Natural killer cell treated with Interleukin-12 subunit alpha and Interleukin-12 subunit beta and Interleukin-15 and Interleukin-18, amount 100 ng/mL, for 72 hours (primary cell): ENCODE measurements at regions not wholly inside any gene's neighbourhood (a gene's known extent, or its start where the extent isn't known, plus 50 kb on each side); places are given as distances from the start of the nearest gene placed in this dataset.
"Not testable (repeated sequence)": the region's sequence is repeated elsewhere in the genome, so short reads cannot be mapped to it uniquely, and the experiment has no call there.

Source experiments
- ATAC-seq, 2 donors: fragments of 150-1000 bp; cut with Tn5 transposase in 1 of 2; sonication (Bioruptor Pico), chemical (Tn5 transposase) in 1 of 2; 2 replicates each; pipeline ENCODE4 v1.10.0; 2021
- DNase-seq: peaks from one replicate; pipeline ENCODE4 v3.0.0; 2022; ENCODE audit warnings: low spot score
- H3K27ac Mint-ChIP-seq, 2 donors: 1 replicate in 1 of 2; 2 replicates in 1 of 2; pipeline ENCODE4 v1.8.0; 2022; ENCODE audit warnings: mixed read lengths in 2 of 2, mild to moderate bottlenecking in 1 of 2, moderate library complexity in 1 of 2
- H3K27me3 Mint-ChIP-seq, 2 donors: 1 replicate in 1 of 2; 2 replicates in 1 of 2; pipeline ENCODE4 v1.8.0; 2022; ENCODE audit warnings: mixed read lengths in 2 of 2
- H3K36me3 Mint-ChIP-seq: one replicate; pipeline ENCODE4 v1.8.0; 2022; ENCODE audit warnings: mixed read lengths
- H3K4me1 Mint-ChIP-seq, 2 donors: 1 replicate in 1 of 2; 2 replicates in 1 of 2; pipeline ENCODE4 v1.8.0; 2022; ENCODE audit warnings: low read depth in 2 of 2, mixed read lengths in 2 of 2, mild to moderate bottlenecking in 1 of 2
- H3K4me3 Mint-ChIP-seq: one replicate; pipeline ENCODE4 v1.8.0; 2022; ENCODE audit warnings: mixed read lengths
- H3K9me3 Mint-ChIP-seq: 2 replicates; pipeline ENCODE4 v1.8.0; 2022; ENCODE audit warnings: mixed read lengths

GRCh38 chr11:67849766-67850165 lies 154.1 kb downstream of the UNC93B1 start:
- H3K27ac Mint-ChIP-seq, DNase-seq, H3K4me3 Mint-ChIP-seq, H3K9me3 Mint-ChIP-seq, H3K36me3 Mint-ChIP-seq, ATAC-seq, H3K4me1 Mint-ChIP-seq: not testable (repeated sequence)
- H3K27me3 Mint-ChIP-seq, result peaks cover 18 to 37% of the 10 kb centered on the region in 2 donors

GRCh38 chr11:67847896-67848875 lies 155.7 kb downstream of the UNC93B1 start:
- H3K4me1 Mint-ChIP-seq, DNase-seq, ATAC-seq, H3K27ac Mint-ChIP-seq, H3K9me3 Mint-ChIP-seq, H3K4me3 Mint-ChIP-seq, H3K36me3 Mint-ChIP-seq: not testable (repeated sequence)
- peaks cover 9 to 30% of the 10 kb centered on the region in 2 donors for H3K27me3 Mint-ChIP-seq

GRCh38 chr11:67846303-67846702 lies 157.6 kb downstream of the UNC93B1 start:
- not testable (repeated sequence) for H3K4me1 Mint-ChIP-seq, H3K36me3 Mint-ChIP-seq, H3K4me3 Mint-ChIP-seq, H3K9me3 Mint-ChIP-seq, DNase-seq, ATAC-seq, H3K27ac Mint-ChIP-seq
- H3K27me3 Mint-ChIP-seq, result peaks cover 14 to 31% of the 10 kb centered on the region in 2 donors

GRCh38 chr11:67845296-67845695 lies 158.6 kb downstream of the UNC93B1 start:
- H3K36me3 Mint-ChIP-seq, H3K27ac Mint-ChIP-seq, H3K9me3 Mint-ChIP-seq, H3K4me1 Mint-ChIP-seq, DNase-seq, ATAC-seq, H3K4me3 Mint-ChIP-seq: not testable (repeated sequence)
- peaks cover 14 to 31% of the 10 kb centered on the region in 2 donors for H3K27me3 Mint-ChIP-seq

- peaks cover 14 to 32% of the 10 kb centered on the region in 2 donors for H3K27me3 Mint-ChIP-seq
- H3K9me3 Mint-ChIP-seq, H3K27ac Mint-ChIP-seq, H3K4me1 Mint-ChIP-seq, ATAC-seq, DNase-seq, H3K36me3 Mint-ChIP-seq, H3K4me3 Mint-ChIP-seq: not testable (repeated sequence)
Observed at GRCh38 chr11:67840599-67840998, 163.3 kb downstream of the UNC93B1 start.

- H3K4me1 Mint-ChIP-seq, H3K36me3 Mint-ChIP-seq, H3K9me3 Mint-ChIP-seq, DNase-seq, ATAC-seq, H3K4me3 Mint-ChIP-seq, H3K27ac Mint-ChIP-seq: not testable (repeated sequence)
- H3K27me3 Mint-ChIP-seq, result peaks cover 37 to 38% of the 10 kb centered on the region in 2 donors
Observed at GRCh38 chr11:67830152-67830551, 155.7 kb upstream of the ALDH3B2 start.

- peaks cover 21 to 35% of the 10 kb centered on the region in 2 donors for H3K27me3 Mint-ChIP-seq
- H3K4me1 Mint-ChIP-seq, DNase-seq, H3K36me3 Mint-ChIP-seq, ATAC-seq, H3K27ac Mint-ChIP-seq, H3K9me3 Mint-ChIP-seq, H3K4me3 Mint-ChIP-seq: not testable (repeated sequence)
Observed at GRCh38 chr11:67826951-67827296, 152.5 kb upstream of the ALDH3B2 start.

- not testable (repeated sequence) for H3K9me3 Mint-ChIP-seq, ATAC-seq, DNase-seq, H3K36me3 Mint-ChIP-seq, H3K4me3 Mint-ChIP-seq, H3K27ac Mint-ChIP-seq, H3K4me1 Mint-ChIP-seq
- peaks cover 17 to 33% of the 10 kb centered on the region in 2 donors for H3K27me3 Mint-ChIP-seq
Observed at GRCh38 chr11:67826028-67826950, 151.9 kb upstream of the ALDH3B2 start.

- not testable (repeated sequence) for H3K9me3 Mint-ChIP-seq, H3K4me3 Mint-ChIP-seq, DNase-seq, H3K4me1 Mint-ChIP-seq, H3K36me3 Mint-ChIP-seq, H3K27ac Mint-ChIP-seq, ATAC-seq
- H3K27me3 Mint-ChIP-seq, result peaks cover 17 to 35% of the 10 kb centered on the region in 2 donors
Observed at GRCh38 chr11:67824861-67825260, 150.4 kb upstream of the ALDH3B2 start.

GRCh38 chr11:67820081-67820480 lies 145.7 kb upstream of the ALDH3B2 start:
- no peak for ATAC-seq
- no peak overlapping the region for H3K27ac Mint-ChIP-seq

GRCh38 chr11:67817558-67817957 lies 143.1 kb upstream of the ALDH3B2 start:
- H3K27ac Mint-ChIP-seq, H3K4me3 Mint-ChIP-seq, DNase-seq, H3K36me3 Mint-ChIP-seq, H3K9me3 Mint-ChIP-seq, H3K27me3 Mint-ChIP-seq, ATAC-seq, H3K4me1 Mint-ChIP-seq: not testable (repeated sequence)

More at GRCh38 chr11:67820081-67820480, 145.7 kb upstream of the ALDH3B2 start:
- no peaks in the 10 kb centered on the region for H3K9me3 Mint-ChIP-seq
- H3K36me3 Mint-ChIP-seq, result no peaks in the 10 kb centered on the region
- no peaks in the 10 kb centered on the region for H3K4me1 Mint-ChIP-seq
- H3K4me3 Mint-ChIP-seq, result no peak overlapping the region
- peaks cover 0 to 11% of the 10 kb centered on the region in 2 donors for H3K27me3 Mint-ChIP-seq
- no peak for DNase-seq

- peaks cover 8 to 11% of the 10 kb centered on the region in 2 donors for H3K27me3 Mint-ChIP-seq
- not testable (repeated sequence) for H3K4me3 Mint-ChIP-seq, ATAC-seq, H3K36me3 Mint-ChIP-seq, H3K4me1 Mint-ChIP-seq, H3K27ac Mint-ChIP-seq, DNase-seq, H3K9me3 Mint-ChIP-seq
Observed at GRCh38 chr11:67809301-67809700, 134.9 kb upstream of the ALDH3B2 start.

- not testable (repeated sequence) for H3K36me3 Mint-ChIP-seq, DNase-seq, H3K9me3 Mint-ChIP-seq, H3K4me3 Mint-ChIP-seq, H3K27ac Mint-ChIP-seq, ATAC-seq
- Mint-ChIP-seq H3K27me3 (peaks cover 8 to 11% of the 10 kb centered on the region in 2 donors), H3K4me1 (peaks cover 0 to 11% of the 10 kb centered on the region in 2 donors)
Observed at GRCh38 chr11:67807896-67808295, 133.5 kb upstream of the ALDH3B2 start.
